HG03095 (cell line): ENCODE measurements at regions not wholly inside any gene's neighbourhood (a gene's known extent, or its start where the extent isn't known, plus 50 kb on each side); places are given as distances from the start of the nearest gene placed in this dataset.

Experiments
- ATAC-seq: cut with Tn5 transposase; IDR thresholded peaks from one replicate; pipeline ENCODE4 v1.9.1; 2021; ENCODE audit warnings: moderate library complexity; ENCODE audit not compliant: unreplicated experiment

DNA sequence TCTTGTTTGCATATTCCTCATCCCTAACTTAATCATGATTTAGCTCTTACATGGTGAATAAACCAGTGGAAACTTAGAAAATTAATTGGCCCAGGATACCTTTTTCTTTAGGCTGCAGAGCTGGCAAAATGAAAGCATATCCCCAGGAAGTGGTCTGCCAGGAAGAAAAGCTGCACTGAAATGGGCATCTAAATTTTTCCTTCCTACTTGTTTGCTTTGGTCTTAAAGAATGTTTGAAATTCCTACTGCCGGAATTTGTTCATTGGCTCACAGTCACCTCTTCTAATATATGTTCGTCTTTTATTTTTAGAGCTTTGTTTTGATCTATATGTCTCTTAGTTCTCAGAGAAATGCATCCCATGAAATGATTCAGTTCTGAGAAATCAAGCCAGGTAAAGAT, 113.2 kb upstream of the ELL2 start:
- ATAC-seq: no peak

DNA sequence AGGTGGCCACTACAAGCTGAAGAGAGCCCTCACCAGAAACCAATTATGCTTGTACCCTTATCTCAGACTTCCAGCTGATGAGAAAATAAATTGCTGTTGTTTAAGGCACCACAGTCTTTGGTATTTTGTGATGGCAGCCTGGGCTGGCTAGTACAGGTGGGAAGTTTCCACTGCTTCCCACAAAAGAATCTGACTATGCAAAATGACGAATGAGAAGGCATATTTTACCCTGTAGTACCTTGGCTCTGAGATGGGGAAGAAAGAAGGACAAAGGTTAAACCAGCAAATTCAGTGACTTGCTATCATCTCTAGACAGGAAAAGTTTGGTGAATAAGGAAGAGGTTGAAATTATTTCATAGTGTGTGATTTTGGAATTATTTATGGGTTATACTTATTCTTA, 112.8 kb upstream of the ELL2 start:
- ATAC-seq: no peak

- no peak for ATAC-seq
Measured at GRCh38 chr5:96072791-96073165, 111.1 kb upstream of the ELL2 start.

- no peak for ATAC-seq
Measured at GRCh38 chr5:96072138-96072790, 110.6 kb upstream of the ELL2 start.

GRCh38 chr5:96070622-96071225, 109.1 kb upstream of the ELL2 start:
- ATAC-seq: no peak

DNA sequence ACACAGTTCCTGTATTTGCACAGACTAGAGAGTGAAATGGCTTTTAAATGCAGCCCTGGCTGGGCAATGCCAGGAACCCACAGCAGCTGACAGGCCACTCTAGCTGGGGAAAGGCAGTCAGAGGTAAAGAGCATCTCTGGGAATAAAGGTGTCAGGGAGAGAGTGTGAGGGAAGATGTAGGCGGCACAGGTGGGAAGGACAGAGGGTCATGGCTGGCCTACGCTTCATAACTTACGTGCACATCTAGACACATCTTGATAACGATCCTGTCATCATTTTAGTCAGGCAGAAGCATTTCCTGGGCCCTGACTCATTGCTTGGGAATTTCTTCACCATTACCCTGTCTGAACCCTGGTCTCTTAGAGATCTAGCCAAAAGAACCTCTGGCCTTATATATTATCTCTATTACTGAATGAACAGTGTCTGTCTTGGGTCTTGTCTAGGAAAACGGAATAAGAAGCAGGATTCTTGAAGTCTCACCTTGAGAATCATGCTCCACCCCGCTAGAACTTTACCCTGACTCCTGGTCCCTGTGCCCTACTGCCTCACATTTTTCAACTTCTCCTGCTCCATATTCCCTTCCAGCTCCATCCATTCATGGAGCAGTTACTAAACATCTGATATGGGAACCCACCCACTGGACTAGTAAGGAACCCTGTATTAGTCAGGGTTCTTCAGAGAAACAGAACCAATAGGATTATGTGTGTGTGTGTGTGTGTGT, 106.4 kb upstream of the ELL2 start:
- ATAC-seq: no peak

GRCh38 chr5:96067251-96067650, 105.6 kb upstream of the ELL2 start:
- ATAC-seq: no peak

DNA sequence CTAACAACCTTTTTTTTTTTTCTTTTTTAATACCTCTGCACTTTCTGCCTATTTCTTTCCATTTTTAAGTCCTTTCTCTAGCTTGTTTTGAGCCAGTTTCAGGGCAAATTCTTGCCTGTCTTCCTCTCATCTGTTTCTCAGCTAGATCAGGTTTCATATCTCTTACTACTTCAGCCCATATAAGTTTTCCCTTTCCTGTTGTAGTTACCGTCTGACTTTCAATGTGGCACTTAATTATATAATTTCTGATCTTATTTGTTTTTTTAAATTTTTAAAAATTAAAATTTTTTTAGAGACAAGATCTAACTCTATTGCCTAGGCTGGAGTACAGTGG, 104.7 kb upstream of the ELL2 start:
- ATAC-seq: no peak

DNA sequence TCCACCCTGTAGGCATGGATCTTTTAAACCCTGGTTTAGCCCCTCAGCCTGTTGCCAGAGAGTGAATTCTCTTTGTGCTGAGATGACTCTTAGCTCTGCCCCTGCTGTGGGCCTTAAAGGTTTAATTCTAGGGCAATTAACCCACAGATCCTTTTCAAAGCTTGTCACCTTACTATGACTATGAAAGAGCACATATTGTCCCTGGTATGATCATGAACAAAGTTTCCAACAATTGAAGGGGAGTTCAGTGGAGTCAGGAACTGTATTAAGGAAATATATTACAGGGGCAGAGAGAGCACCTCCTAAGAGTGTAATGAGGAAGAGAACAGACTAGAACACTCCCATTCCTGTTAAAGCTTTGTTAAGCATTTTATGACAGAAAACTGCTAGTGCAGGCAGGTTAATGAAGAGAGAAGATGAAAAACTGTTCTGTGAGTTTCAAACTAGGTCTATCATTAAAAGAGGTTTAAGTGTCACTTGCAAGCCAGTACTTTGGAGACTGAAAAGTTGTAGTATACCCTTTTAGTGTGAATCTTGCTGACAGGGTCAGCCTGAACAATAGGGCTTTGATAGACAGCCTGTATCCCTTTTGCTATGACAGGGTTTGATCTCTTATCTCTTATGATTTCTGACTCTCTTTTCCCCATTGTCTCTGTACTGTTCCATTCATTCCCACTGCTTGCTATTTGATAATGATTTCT, 104.2 kb upstream of the ELL2 start:
- ATAC-seq: no peak

- ATAC-seq: no peak
Measured at GRCh38 chr5:96064877-96065276, 103.2 kb upstream of the ELL2 start.

DNA sequence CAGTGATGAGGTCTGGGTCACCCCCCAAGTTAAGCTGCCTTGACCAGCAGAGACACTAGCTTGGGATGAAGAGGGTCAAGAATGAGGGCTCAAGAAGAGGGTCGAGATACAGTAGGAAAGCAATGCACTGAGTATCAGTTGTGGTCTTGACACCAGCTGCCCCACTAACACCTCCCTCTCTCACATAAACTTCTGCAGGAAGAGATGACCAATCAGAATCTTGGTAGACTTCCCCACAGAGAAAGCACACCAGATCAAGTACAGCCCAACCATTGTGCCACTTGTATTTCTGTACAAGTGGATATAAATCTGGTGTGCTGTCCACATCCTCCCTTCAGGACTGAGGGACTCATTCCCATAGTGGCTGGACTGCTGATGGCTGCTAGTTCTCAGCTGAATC, 101.2 kb upstream of the ELL2 start:
- ATAC-seq: no peak

DNA sequence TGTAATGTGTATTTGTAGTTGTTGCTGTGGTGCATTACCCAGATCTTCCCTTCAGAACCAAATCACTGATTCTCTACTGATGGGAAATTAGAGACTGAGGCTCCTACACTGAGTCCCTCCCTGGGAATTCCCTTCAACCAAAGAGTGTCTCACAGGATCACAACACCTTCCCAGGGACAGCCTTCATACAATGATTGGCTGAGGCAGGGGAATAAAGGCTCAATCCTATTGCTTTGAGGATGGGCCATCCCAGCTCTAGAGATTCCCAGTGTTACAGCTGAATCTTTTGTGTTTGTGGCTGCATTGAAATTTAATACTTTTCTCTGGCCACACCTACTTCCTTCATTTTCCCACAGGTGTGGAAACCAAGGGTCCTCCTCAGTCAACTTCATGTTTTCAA, 96.4 kb upstream of the ELL2 start:
- ATAC-seq: no peak

- no peak for ATAC-seq
Measured at GRCh38 chr5:96054311-96055030, 92.8 kb upstream of the ELL2 start.

GRCh38 chr5:96053063-96053735, 91.5 kb upstream of the ELL2 start:
- ATAC-seq: no peak

DNA sequence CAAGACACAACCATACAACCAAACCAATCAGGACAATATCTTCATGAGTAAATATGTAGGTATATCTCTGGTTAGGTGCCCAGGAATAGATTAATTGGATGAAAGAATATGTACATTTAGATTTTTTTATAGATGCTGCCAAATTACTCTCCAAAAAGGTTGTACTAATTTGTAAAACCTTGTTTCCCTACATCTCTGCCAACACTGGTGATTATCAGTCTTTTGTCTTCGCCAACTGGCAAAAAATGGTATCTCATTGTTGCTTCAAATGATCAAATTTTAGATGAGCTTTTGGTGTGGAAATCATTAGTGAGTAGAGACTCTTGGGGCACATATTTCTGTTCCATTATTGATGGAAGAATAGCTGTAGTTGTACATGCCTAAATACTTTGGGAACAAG, 90.7 kb upstream of the ELL2 start:
- no peak for ATAC-seq

DNA sequence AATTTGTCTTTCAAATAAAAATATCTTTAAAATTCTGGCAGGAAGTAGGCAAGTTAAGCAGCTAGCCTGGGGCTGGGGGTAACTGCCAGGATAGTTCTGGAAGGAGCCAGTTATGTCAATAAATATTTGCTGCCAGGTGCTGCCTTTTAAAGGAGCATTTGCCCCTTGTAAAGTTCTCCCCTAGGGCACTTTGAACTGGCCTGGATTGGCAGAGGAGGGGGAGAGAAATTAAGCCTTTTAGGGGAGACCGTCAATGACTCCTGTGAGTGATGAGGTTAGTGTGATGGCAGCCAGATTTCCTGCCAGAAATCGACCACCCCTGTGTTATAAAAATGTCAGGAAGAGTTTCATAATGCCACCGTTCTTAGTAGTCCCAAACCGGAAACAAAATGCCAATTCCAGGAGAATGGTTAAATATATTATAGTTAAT, 89.8 kb upstream of the ELL2 start:
- no peak for ATAC-seq

GRCh38 chr5:96050273-96050880, 88.7 kb upstream of the ELL2 start:
- ATAC-seq: no peak

- no peak for ATAC-seq
Measured at GRCh38 chr5:96049398-96050272, 88.0 kb upstream of the ELL2 start.

DNA sequence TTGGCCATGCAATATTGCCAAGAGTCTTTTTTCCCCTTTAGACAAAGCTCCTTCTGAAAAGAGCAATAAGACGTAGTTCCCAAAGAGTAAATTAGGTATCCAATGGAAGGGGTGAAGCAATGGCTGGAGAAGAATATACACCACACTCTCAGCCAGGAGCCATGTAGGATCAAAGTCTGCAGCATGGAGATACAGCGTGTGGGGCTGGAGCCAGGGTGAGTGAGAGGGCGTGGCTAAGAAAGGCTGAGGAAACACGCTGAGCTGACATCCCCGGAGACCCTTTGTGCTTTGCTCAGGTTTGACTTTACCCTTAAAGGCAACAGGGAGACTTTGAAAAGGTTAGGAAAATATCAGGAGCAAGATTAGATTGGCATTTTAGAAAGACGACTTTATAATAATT, 87.1 kb upstream of the ELL2 start:
- no peak for ATAC-seq
